Liver (tissue), 7 donors: ENCODE measurements at regions not wholly inside any gene's neighbourhood (a gene's known extent, or its start where the extent isn't known, plus 50 kb on each side); places are given as distances from the start of the nearest gene placed in this dataset.

Experiments
- DNase-seq: peaks from one replicate; pipeline ENCODE4 v3.0.0-alpha.2; 2017; ENCODE audit warnings: low spot score
- H3K27ac ChIP-seq, 2 donors: one replicate each; pipeline ENCODE4 v1.7.0; 2013; ENCODE audit warnings: inconsistent platforms in 2 of 2, low read length in 2 of 2, control low read depth in 1 of 2, low read depth in 1 of 2, mild to moderate bottlenecking in 1 of 2
- H3K27me3 ChIP-seq, 4 donors: one replicate each; pipeline versions ENCODE4 v1.6.1 to v1.7.0; 2013; ENCODE audit warnings: low read length in 3 of 4, inconsistent platforms in 1 of 4, mild to moderate bottlenecking in 1 of 4, moderate library complexity in 1 of 4; ENCODE audit not compliant: control insufficient read depth in 4 of 4, insufficient read depth in 4 of 4
- H3K36me3 ChIP-seq, 4 donors: one replicate each; pipeline versions ENCODE4 v1.6.1 to v1.7.0; 2013; ENCODE audit warnings: low read length in 3 of 4, mild to moderate bottlenecking in 3 of 4, low read depth in 1 of 4, moderate library complexity in 1 of 4; ENCODE audit not compliant: control insufficient read depth in 4 of 4, insufficient read depth in 3 of 4
- H3K4me1 ChIP-seq, 4 donors: one replicate each; pipeline versions ENCODE4 v1.6.1 to v1.7.0; 2013; ENCODE audit warnings: low read length in 3 of 4, mild to moderate bottlenecking in 3 of 4, moderate library complexity in 1 of 4; ENCODE audit not compliant: control insufficient read depth in 4 of 4, insufficient read depth in 4 of 4
- H3K4me3 ChIP-seq, 3 donors: one replicate each; pipeline versions ENCODE4 v1.6.1 to v1.7.0; 2013; ENCODE audit warnings: low read length in 3 of 3, control low read depth in 1 of 3, low read depth in 1 of 3, mild to moderate bottlenecking in 1 of 3
- H3K9ac ChIP-seq, 2 donors: one replicate each; pipeline ENCODE4 v1.7.0; 2013; ENCODE audit warnings: low read length in 2 of 2, mild to moderate bottlenecking in 2 of 2, moderate library complexity in 2 of 2, control low read depth in 1 of 2, low read depth in 1 of 2
- H3K9me3 ChIP-seq, 4 donors: one replicate each; pipeline versions ENCODE4 v1.6.1 to v1.7.0; 2013; ENCODE audit warnings: low read length in 3 of 4; ENCODE audit not compliant: control insufficient read depth in 4 of 4
- FOXA1 ChIP-seq: IDR thresholded peaks from 2 replicates; pipeline ENCODE4 v1.6.1; 2016; ENCODE audit warnings: antibody characterized with exemption
- FOXA2 ChIP-seq: IDR thresholded peaks from 2 replicates; pipeline ENCODE4 v1.6.1; 2016; ENCODE audit warnings: antibody characterized with exemption
- GABPA ChIP-seq, 2 donors: IDR thresholded peaks in 1 of 2; conservative IDR thresholded peaks in 1 of 2; 2 replicates each; pipeline ENCODE4 v1.6.1; 2016; ENCODE audit warnings: antibody characterized with exemption in 2 of 2, mild to moderate bottlenecking in 1 of 2, moderate library complexity in 1 of 2
- HNF4A ChIP-seq, 2 donors: conservative IDR thresholded peaks; 2 replicates each; pipeline ENCODE4 v1.6.1; 2016; ENCODE audit warnings: antibody characterized with exemption in 2 of 2, mild to moderate bottlenecking in 2 of 2
- JUND ChIP-seq, 2 donors: IDR thresholded peaks; 2 replicates each; pipeline ENCODE4 v1.6.1; 2016; ENCODE audit warnings: antibody characterized with exemption in 2 of 2
- MAX ChIP-seq: IDR thresholded peaks from 2 replicates; pipeline ENCODE4 v1.6.1; 2016; ENCODE audit warnings: antibody characterized with exemption
- NR2F2 ChIP-seq: IDR thresholded peaks from 2 replicates; pipeline ENCODE4 v1.6.1; 2016; ENCODE audit warnings: antibody characterized with exemption
- RAD21 ChIP-seq, 2 donors: IDR thresholded peaks; 2 replicates each; pipeline ENCODE4 v1.6.1; 2016; ENCODE audit warnings: antibody characterized with exemption in 2 of 2, mild to moderate bottlenecking in 2 of 2
- RXRA ChIP-seq, 2 donors: IDR thresholded peaks; 2 replicates each; pipeline ENCODE4 v1.6.1; 2017 to 2018; ENCODE audit warnings: antibody characterized with exemption in 2 of 2, mild to moderate bottlenecking in 1 of 2
- SP1 ChIP-seq: IDR thresholded peaks from 2 replicates; pipeline ENCODE4 v1.6.1; 2018; ENCODE audit warnings: antibody characterized with exemption, mild to moderate bottlenecking
- YY1 ChIP-seq: IDR thresholded peaks from 2 replicates; pipeline ENCODE4 v1.6.1; 2016; ENCODE audit warnings: antibody characterized with exemption, mild to moderate bottlenecking
- WGBS: extraction: QIAGEN DNeasy Blood & Tissue Kit; methylation state at CpG from one replicate; pipeline ENCODE4 v1.1.7; 2013; 5-methylcytosine and 5-hydroxymethylcytosine counted together
- TF ChIP-seq, protein P1 (sequence below): IDR thresholded peaks from 2 replicates; pipeline ENCODE4 v1.6.1; 2016; ENCODE audit warnings: antibody characterized with exemption
- TF ChIP-seq, protein P2 (sequence below): IDR thresholded peaks from 2 replicates; pipeline ENCODE4 v1.6.1; 2016; ENCODE audit warnings: antibody characterized with exemption, mild to moderate bottlenecking
- TF ChIP-seq, protein P3 (sequence below): IDR thresholded peaks from 2 replicates; pipeline ENCODE4 v1.6.1; 2016; ENCODE audit warnings: antibody characterized with exemption
- donor health status: healthy.
- donor health status: healthy.
- donor health status: healthy.
- donor health status: healthy.

DNA sequence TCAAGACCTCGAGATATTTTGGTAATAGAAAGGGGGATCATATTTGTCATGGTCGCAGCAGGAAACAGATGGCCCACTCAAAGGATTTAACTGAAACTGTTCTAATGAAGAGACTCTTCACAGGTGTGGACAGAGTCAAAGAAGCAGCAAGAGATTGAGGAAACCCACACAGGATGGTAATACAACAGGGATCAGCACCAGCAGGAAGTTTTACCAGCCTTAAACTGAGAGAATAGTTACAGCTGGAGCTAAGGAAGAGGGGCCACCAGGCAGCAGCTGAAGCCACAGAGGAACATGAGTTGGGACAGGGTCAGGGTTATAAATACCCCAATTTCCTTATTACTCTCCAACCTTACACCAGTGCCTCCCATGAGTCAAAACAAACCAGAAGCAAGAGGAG lies 131.8 kb upstream of the UBE2E2 start:
- Histone ChIP-seq H3K36me3 (no peaks in the 10 kb centered on the region), H3K27me3 (no peaks in the 10 kb centered on the region), H3K9me3 (no peaks in the 10 kb centered on the region), H3K27ac (no peak overlapping the region), H3K4me1 (no peaks in the 10 kb centered on the region), H3K4me3 (no peak overlapping the region), H3K9ac (no peak overlapping the region)
- TF ChIP-seq RAD21 (IDR thresholded peaks at IDR 0.05) (no peak), RXRA (IDR thresholded peaks at IDR 0.05) (no peak), MAX (no peak), SP1 (no peak), YY1 (no peak), NR2F2 (no peak), JUND (IDR thresholded peaks at IDR 0.05) (no peak)
- TF ChIP-seq, protein P1, sequence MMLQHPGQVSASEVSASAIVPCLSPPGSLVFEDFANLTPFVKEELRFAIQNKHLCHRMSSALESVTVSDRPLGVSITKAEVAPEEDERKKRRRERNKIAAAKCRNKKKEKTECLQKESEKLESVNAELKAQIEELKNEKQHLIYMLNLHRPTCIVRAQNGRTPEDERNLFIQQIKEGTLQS = no peak
- WGBS = 52% methylated on average over 2 of the region's 2 CpGs
- DNase-seq = no peak

- H3K9me3 ChIP-seq = no peaks in the 10 kb centered on the region
- no peak overlapping the region for H3K9ac ChIP-seq
- no peaks in the 10 kb centered on the region for H3K4me1 ChIP-seq
- no peaks in the 10 kb centered on the region for H3K27me3 ChIP-seq
- no peak overlapping the region for H3K4me3 ChIP-seq
- H3K27ac ChIP-seq = no peak overlapping the region
- no peaks in the 10 kb centered on the region for H3K36me3 ChIP-seq
- no peak for DNase-seq
- 89% methylated on average over 1 of the region's 1 CpG for WGBS
- TF ChIP-seq, protein P2, sequence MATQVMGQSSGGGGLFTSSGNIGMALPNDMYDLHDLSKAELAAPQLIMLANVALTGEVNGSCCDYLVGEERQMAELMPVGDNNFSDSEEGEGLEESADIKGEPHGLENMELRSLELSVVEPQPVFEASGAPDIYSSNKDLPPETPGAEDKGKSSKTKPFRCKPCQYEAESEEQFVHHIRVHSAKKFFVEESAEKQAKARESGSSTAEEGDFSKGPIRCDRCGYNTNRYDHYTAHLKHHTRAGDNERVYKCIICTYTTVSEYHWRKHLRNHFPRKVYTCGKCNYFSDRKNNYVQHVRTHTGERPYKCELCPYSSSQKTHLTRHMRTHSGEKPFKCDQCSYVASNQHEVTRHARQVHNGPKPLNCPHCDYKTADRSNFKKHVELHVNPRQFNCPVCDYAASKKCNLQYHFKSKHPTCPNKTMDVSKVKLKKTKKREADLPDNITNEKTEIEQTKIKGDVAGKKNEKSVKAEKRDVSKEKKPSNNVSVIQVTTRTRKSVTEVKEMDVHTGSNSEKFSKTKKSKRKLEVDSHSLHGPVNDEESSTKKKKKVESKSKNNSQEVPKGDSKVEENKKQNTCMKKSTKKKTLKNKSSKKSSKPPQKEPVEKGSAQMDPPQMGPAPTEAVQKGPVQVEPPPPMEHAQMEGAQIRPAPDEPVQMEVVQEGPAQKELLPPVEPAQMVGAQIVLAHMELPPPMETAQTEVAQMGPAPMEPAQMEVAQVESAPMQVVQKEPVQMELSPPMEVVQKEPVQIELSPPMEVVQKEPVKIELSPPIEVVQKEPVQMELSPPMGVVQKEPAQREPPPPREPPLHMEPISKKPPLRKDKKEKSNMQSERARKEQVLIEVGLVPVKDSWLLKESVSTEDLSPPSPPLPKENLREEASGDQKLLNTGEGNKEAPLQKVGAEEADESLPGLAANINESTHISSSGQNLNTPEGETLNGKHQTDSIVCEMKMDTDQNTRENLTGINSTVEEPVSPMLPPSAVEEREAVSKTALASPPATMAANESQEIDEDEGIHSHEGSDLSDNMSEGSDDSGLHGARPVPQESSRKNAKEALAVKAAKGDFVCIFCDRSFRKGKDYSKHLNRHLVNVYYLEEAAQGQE = no peak
- TF ChIP-seq, protein P1 = no peak
- no peak for TF ChIP-seq HNF4A (conservative IDR thresholded peaks at IDR 0.05)
- no peak for TF ChIP-seq MAX
- no peak for TF ChIP-seq SP1
- TF ChIP-seq FOXA2 = no peak
- no peak for TF ChIP-seq GABPA (IDR thresholded peaks at IDR 0.05 in 1 of 2, conservative IDR thresholded peaks at IDR 0.05 in 1 of 2)
- TF ChIP-seq, protein P3, sequence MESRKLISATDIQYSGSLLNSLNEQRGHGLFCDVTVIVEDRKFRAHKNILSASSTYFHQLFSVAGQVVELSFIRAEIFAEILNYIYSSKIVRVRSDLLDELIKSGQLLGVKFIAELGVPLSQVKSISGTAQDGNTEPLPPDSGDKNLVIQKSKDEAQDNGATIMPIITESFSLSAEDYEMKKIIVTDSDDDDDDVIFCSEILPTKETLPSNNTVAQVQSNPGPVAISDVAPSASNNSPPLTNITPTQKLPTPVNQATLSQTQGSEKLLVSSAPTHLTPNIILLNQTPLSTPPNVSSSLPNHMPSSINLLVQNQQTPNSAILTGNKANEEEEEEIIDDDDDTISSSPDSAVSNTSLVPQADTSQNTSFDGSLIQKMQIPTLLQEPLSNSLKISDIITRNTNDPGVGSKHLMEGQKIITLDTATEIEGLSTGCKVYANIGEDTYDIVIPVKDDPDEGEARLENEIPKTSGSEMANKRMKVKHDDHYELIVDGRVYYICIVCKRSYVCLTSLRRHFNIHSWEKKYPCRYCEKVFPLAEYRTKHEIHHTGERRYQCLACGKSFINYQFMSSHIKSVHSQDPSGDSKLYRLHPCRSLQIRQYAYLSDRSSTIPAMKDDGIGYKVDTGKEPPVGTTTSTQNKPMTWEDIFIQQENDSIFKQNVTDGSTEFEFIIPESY = no peak
- TF ChIP-seq YY1 = no peak
- no peak for TF ChIP-seq FOXA1
Measured at GRCh38 chr3:23071758-23072157, 131.4 kb upstream of the UBE2E2 start.
